ENCODE measurements at regions not wholly inside any gene's neighbourhood (a gene's known extent, or its start where the extent isn't known, plus 50 kb on each side); places are given as distances from the start of the nearest gene placed in this dataset.

DNA sequence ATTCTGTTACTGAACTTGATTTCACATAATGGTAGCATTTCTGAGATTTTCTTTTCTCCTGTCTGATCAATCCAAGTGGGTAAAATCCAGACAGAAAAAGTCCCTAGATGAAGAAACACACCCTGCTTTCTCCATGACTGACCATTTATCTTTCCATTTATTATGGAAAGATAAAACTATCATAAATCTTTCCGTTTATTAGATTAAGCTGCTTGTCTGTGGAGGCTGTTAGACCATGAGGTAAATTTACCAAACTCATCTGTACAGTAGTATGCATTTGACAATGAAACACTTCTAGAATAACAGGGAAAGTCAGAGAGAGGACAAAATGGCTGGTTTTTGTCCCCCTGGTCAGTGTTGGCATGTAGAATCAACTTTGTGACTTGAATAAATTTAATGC is 491.2 kb upstream of the SEMA6A start:
- Histone ChIP-seq H3K36me3 (replicated peaks) (no peaks in the 10 kb centered on the region), H3K27me3 (ENCODE audit: low read depth) (no peaks in the 10 kb centered on the region), H3K4me3 (no peak overlapping the region), H3K4me1 (no peaks in the 10 kb centered on the region), H3K9me3 (no peaks in the 10 kb centered on the region)
- in situ Hi-C loops (cut with MboI; ENCODE audit: low sequenced_read_pairs) = no loop called here
- no peak for DNase-seq (ENCODE audit: low spot score in 2 of 2)

DNA sequence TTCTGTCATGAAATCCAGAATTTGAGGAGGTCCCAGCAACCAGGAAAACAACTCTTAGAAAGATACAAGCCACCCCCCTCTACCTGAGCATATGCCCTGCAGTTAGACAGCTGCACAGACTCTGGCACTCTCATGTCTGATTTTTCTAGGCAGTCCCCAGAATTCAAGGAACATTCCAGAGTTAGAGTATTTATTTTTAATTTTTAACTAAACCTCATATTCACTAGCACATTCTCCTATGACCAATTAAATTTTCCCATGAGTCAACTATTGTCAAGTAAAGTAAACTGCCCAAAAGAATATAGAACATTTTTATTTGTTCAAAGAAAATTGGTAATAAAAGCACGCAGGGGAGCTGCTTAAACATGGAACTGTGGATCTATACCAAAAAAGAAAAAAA is 490.5 kb upstream of the SEMA6A start:
- Histone ChIP-seq H3K27me3 (ENCODE audit: low read depth) (no peaks in the 10 kb centered on the region), H3K4me3 (no peak overlapping the region), H3K36me3 (replicated peaks) (no peaks in the 10 kb centered on the region), H3K4me1 (no peaks in the 10 kb centered on the region), H3K9me3 (no peaks in the 10 kb centered on the region)
- in situ Hi-C loops (cut with MboI; ENCODE audit: low sequenced_read_pairs) = no loop called here
- no peak for DNase-seq (ENCODE audit: low spot score in 2 of 2)

DNA sequence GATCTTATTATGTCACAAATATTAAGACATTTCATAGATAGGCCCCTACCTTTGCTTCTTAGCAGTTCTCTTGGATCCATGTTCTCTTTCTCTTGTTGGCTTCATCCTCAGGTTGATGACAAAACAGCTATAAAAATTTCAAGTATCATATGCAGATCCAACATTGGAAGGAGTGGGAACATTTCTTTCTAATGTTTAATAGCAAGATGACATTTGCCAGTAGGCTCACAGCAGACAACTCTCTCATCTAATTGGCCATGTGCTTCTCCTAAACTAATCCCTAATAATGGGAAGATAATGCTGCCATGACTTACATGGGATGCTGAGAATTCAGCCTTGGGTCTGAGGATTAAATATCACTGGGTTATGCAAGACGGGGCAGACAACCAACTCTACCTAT is 485.5 kb upstream of the SEMA6A start:
- in situ Hi-C loops (cut with MboI; ENCODE audit: low sequenced_read_pairs) = no loop called here
- Histone ChIP-seq H3K4me3 (no peak overlapping the region), H3K36me3 (replicated peaks) (no peaks in the 10 kb centered on the region), H3K27me3 (ENCODE audit: low read depth) (no peaks in the 10 kb centered on the region), H3K9me3 (no peaks in the 10 kb centered on the region), H3K4me1 (no peaks in the 10 kb centered on the region)
- DNase-seq (ENCODE audit: low spot score in 2 of 2) = no peak

DNA sequence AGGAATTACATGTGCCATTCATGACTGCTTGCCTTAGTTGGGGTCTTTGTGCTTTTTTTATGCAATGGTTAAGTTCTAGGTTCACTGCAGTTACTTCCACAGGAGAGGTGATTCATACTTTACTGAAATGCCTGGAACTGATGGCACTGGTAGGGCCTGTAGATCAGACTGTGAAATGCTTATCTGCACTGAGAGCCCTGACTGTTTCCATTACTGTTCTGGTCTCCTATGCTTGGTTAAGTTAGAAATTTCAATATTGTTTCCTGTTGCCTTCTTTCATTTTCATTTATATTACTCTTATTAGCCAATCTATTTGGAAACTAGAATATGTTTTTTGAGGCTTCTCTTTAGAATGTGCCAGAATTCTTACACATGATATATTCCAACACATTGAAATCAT is 484.1 kb upstream of the SEMA6A start:
- H3K9me3 ChIP-seq = no peaks in the 10 kb centered on the region
- no peaks in the 10 kb centered on the region for H3K36me3 ChIP-seq (replicated peaks)
- H3K4me1 ChIP-seq = no peaks in the 10 kb centered on the region; the same call in 1 of the 2 replicates
- in situ Hi-C loops (cut with MboI; ENCODE audit: low sequenced_read_pairs) = no loop called here
- H3K4me3 ChIP-seq = no peak overlapping the region
- DNase-seq (ENCODE audit: low spot score in 2 of 2) = no peak
- no peaks in the 10 kb centered on the region for H3K27me3 ChIP-seq (ENCODE audit: low read depth)

DNA sequence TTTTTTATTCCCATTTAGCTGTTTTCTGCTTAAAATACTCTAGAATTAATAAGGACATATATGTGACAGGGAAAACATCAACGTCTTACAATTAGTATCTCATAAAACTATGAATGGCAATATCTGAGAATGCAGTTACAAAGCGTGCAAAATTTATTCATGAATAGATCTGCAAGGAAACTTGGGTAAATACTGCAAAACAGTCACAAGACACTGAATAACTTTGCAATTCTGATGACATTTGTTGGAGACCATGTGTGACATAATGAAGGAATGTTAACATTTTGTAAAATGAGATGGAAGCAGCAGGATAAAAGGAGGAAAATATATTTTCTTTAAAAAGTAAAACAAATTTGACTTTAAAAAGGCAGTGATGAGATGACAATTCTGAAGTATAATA is 480.9 kb upstream of the SEMA6A start:
- no peaks in the 10 kb centered on the region; the same call in 1 of the 2 replicates for H3K4me1 ChIP-seq
- DNase-seq (ENCODE audit: low spot score in 2 of 2) = no peak
- no peak overlapping the region for H3K4me3 ChIP-seq
- in situ Hi-C loops (cut with MboI; ENCODE audit: low sequenced_read_pairs) = no loop called here
- H3K9me3 ChIP-seq = no peaks in the 10 kb centered on the region
- no peaks in the 10 kb centered on the region for H3K27me3 ChIP-seq (ENCODE audit: low read depth)
- H3K36me3 ChIP-seq (replicated peaks) = no peaks in the 10 kb centered on the region

DNA sequence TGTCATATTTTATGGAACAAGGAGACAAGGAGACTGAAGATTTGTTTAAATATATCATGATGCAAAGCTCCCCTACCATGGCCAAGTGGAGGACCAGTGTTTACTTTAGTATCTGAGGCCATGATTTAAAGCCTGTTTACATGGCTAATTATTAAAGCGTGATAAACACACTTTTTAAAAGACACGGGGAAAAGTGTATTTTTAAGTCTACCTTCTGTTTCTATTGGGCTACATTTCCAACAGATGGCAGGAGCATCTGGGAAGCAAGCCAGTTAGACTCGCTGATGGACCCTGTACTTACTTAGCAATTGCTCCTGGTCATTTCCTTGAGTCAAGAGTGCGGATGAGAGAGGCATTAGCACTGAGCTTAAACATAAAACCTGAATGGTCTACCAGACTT is 480.3 kb upstream of the SEMA6A start:
- Histone ChIP-seq H3K27me3 (ENCODE audit: low read depth) (no peaks in the 10 kb centered on the region), H3K4me1 (no peaks in the 10 kb centered on the region; the same call in 1 of the 2 replicates), H3K4me3 (no peak overlapping the region), H3K36me3 (replicated peaks) (no peaks in the 10 kb centered on the region), H3K9me3 (no peaks in the 10 kb centered on the region)
- DNase-seq (ENCODE audit: low spot score in 2 of 2) = no peak
- in situ Hi-C loops (cut with MboI; ENCODE audit: low sequenced_read_pairs) = no loop called here

DNA sequence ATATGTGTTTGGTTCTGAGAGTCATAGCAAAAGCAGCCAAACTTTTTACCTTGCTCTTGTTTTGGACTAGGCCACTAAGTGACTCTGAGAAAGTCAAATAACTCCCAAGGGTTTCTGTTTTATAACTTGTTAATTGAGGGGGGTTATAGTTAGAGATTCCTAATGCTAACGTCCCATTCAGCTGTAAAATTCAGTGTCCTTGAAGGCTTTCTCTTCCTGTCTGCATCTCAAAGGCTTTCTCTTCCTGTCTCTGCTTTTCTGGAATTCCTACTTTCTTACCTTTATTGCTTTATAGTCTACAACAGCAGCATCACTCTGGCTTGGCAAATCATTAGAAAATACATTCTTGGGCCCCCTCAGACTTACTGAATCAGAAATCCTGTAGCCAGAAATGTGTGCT is 479.5 kb upstream of the SEMA6A start:
- in situ Hi-C loops (cut with MboI; ENCODE audit: low sequenced_read_pairs) = no loop called here
- peak in 1 of 2 experiments; percentile 17 for DNase-seq (ENCODE audit: low spot score in 2 of 2)
- H3K4me1 ChIP-seq = no peaks in the 10 kb centered on the region; the same call in 1 of the 2 replicates

DNA sequence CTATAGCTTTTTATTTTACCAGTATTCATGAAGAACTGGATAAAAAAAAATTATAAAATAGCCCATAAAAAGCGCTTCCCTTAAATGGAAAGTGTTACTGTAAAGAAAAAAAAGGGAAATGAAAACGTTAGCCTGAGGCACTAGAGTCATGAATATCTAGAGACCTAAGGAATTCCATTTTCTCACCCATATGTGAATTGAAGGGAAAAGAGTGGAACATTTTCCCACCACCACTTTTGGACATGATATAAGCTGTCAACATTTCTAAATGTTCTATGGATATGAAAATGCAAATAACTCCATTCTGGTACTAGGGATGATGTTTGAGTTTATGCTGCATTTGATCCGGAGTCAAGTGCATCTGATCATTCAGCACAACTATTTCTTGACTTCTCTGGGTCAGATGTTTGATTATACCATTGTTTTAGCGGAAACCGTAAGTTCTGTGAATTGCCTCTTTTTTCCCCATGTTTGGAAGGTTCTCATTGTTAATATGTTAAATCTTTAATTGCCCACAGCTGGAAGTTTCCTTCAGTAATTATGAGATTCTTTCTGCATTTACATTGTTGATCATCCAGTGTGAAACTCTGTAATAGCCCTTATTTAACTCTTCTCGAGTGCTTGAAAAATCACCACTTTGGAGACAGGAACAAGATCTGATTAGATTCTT is 467.4 kb upstream of the SEMA6A start:
- Histone ChIP-seq H3K27me3 (ENCODE audit: low read depth) (no peaks in the 10 kb centered on the region), H3K9me3 (no peaks in the 10 kb centered on the region), H3K4me1 (peaks cover 6% of the 10 kb centered on the region), H3K36me3 (replicated peaks) (no peaks in the 10 kb centered on the region; the same call in 1 of the 2 replicates), H3K4me3 (no peak overlapping the region)
- in situ Hi-C loops (cut with MboI; ENCODE audit: low sequenced_read_pairs) = no loop called here
- peak in 1 of 2 experiments; percentile 44 for DNase-seq (ENCODE audit: low spot score in 2 of 2)

More for the DNA sequence above, 479.5 kb upstream of the SEMA6A start:
- H3K27me3 ChIP-seq (ENCODE audit: low read depth) = no peaks in the 10 kb centered on the region
- H3K4me3 ChIP-seq = no peak overlapping the region
- no peaks in the 10 kb centered on the region for H3K36me3 ChIP-seq (replicated peaks)
- H3K9me3 ChIP-seq = no peaks in the 10 kb centered on the region

DNA sequence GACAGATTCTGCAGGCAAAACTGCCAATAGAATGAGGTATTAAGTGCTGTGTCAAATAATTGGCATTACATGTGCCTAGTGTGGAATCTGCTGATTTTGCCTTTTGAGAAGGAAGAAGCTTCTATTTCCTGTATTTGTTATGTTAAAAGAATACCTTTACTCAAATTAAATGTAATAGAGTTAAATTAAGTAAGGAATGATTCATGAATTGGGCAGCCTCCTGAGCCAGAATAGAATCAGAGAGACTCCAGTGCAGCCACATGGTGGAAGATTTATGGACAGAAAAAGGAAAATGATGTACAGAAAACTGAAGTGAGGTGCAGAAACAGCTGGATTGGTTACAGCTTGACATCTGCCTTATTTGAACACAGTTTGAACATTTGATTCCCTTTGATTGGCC is 464.4 kb upstream of the SEMA6A start:
- no peak for DNase-seq (ENCODE audit: low spot score in 2 of 2)
- no peak overlapping the region for H3K4me3 ChIP-seq
- in situ Hi-C loops (cut with MboI; ENCODE audit: low sequenced_read_pairs) = no loop called here
- peaks cover 6% of the 10 kb centered on the region for H3K4me1 ChIP-seq
- no peaks in the 10 kb centered on the region for H3K9me3 ChIP-seq
- H3K36me3 ChIP-seq (replicated peaks) = no peaks in the 10 kb centered on the region; the same call in 1 of the 2 replicates
- no peaks in the 10 kb centered on the region for H3K27me3 ChIP-seq (ENCODE audit: low read depth)

DNA sequence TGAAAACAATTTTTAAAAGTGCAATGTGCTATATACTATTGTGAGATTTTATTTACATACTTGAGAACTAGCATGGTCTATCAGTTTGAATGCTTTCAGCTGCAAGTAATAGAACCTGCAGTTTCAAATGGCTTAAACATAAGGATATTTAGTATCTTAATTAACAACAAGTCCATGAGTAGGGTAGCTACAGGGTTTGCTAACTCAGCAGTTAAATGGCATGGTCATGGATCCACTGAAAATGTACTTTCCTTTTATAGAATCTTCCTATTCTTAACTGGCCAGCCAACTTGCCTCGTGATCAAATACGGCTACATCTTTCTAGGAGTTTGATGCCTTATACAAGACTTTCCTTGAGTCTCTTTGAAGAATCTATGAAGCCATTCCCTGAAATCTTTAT is 452.8 kb upstream of the SEMA6A start:
- Histone ChIP-seq H3K9me3 (no peaks in the 10 kb centered on the region), H3K4me3 (no peak overlapping the region), H3K4me1 (no peaks in the 10 kb centered on the region), H3K27me3 (ENCODE audit: low read depth) (no peaks in the 10 kb centered on the region), H3K36me3 (replicated peaks) (no peaks in the 10 kb centered on the region)
- no peak for DNase-seq (ENCODE audit: low spot score in 2 of 2)
- in situ Hi-C loops (cut with MboI; ENCODE audit: low sequenced_read_pairs) = no loop called here

DNA sequence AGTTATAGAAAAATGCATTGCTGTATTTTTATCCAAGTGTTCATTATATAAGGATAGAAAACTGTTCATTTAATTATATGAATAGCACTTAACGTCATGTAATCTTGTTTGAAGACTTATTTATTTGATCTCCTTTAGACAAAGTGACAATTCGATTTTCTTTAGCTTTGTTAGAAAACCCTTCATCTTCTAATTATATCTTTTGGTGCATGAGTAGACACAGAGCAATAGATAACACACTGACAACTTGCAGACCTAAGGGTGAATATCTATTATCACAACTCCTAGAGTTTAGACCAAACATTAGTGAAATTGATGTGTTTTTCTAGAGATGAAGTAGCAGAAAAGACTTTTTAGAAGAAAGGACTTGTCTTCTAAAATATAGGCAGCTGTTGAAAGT is 446.4 kb upstream of the SEMA6A start:
- Histone ChIP-seq H3K4me1 (peaks cover 9% of the 10 kb centered on the region), H3K4me3 (no peak overlapping the region), H3K9me3 (no peaks in the 10 kb centered on the region), H3K27me3 (ENCODE audit: low read depth) (no peaks in the 10 kb centered on the region), H3K36me3 (replicated peaks) (no peaks in the 10 kb centered on the region)
- in situ Hi-C loops (cut with MboI; ENCODE audit: low sequenced_read_pairs) = no loop called here
- DNase-seq (ENCODE audit: low spot score in 2 of 2) = no peak

DNA sequence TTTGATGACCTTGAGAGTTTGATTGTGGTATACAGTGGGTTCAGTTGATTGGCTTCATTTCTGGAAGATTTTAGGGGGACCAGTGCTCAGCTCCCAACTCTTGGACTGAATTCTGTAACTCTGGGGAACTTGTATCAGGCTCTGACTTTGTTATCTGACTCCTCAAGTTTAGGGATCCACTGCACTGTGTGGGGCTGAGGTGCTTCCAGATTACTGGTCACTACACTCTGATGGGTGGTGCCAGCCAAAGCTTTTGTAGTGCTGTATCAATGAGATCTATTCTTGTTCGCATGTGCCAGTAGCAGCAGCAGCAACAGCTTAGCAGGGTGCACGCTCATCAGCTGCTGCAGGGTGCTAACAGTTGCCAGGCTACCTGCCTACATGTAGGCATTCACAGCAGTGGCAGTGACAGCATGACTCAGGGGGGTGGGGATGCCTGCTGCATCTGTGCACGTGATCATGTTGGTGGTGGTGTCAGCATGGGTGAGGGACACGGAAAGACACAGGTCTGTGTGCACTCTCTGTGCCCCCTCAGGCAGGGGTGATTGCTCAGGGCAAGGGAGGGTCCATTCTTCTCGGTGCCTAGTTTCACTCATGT is 438.8 kb upstream of the SEMA6A start:
- in situ Hi-C loops (cut with MboI; ENCODE audit: low sequenced_read_pairs) = no loop called here

DNA sequence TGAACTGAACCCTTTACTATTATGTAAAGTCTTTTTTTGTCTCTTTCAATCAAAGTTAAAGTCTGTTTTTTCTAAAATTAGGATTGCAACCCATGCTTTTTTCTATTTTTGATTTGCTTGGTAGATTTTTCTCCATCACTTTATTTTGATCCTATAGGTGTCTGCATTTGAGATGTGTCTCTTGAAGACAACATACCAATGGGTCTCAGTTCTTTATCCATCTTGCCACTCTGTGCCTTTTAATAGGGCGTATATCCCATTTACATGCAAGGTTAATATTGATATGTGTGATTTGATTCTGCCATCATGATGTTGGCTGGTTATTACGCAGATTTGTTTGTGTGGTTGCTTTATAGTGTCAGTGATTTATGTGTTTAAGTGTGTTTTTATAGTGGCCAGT is 436.0 kb upstream of the SEMA6A start:
- DNase-seq (ENCODE audit: low spot score in 2 of 2) = no peak
- Histone ChIP-seq H3K36me3 (replicated peaks) (no peaks in the 10 kb centered on the region), H3K27me3 (ENCODE audit: low read depth) (no peaks in the 10 kb centered on the region), H3K4me1 (no peaks in the 10 kb centered on the region), H3K4me3 (no peak overlapping the region), H3K9me3 (no peaks in the 10 kb centered on the region)
- in situ Hi-C loops (cut with MboI; ENCODE audit: low sequenced_read_pairs) = no loop called here

More for the DNA sequence above, 438.8 kb upstream of the SEMA6A start:
- DNase-seq (ENCODE audit: low spot score in 2 of 2) = no peak
- H3K36me3 ChIP-seq (replicated peaks) = no peaks in the 10 kb centered on the region
- no peaks in the 10 kb centered on the region for H3K27me3 ChIP-seq (ENCODE audit: low read depth)
- H3K9me3 ChIP-seq = no peaks in the 10 kb centered on the region
- H3K4me1 ChIP-seq = peaks cover 3% of the 10 kb centered on the region; the same call in 1 of the 2 replicates
- no peak overlapping the region for H3K4me3 ChIP-seq

DNA sequence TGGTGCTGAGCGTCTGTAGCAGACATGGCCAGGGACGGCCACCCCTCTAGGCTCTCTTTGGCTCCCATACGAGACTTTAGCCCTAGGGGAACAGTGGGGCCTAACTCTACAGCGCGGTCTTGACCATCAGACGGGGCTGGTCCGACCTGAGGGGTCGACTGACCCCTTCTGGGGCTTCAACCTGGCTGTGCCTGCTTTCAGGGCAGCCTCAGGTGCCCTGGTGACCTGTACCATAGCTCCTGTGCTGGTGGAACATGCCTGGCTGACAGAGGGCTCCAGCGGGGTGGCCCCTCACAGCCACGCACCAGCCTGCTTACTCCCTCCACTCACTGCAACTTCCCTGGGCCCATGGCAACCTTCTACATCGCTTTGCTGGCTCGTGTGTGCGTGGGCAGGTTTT is 423.4 kb upstream of the SEMA6A start:
- Histone ChIP-seq H3K27me3 (ENCODE audit: low read depth) (no peaks in the 10 kb centered on the region), H3K36me3 (replicated peaks) (no peaks in the 10 kb centered on the region), H3K4me1 (no peaks in the 10 kb centered on the region), H3K9me3 (no peaks in the 10 kb centered on the region), H3K4me3 (no peak overlapping the region)
- no peak for DNase-seq (ENCODE audit: low spot score in 2 of 2)
- in situ Hi-C loops (cut with MboI; ENCODE audit: low sequenced_read_pairs) = no loop called here
